NCI-H2107 treated with DMSO at 0.1 percent for 48 hours (cell line): ENCODE measurements at regions not wholly inside any gene's neighbourhood (a gene's known extent, or its start where the extent isn't known, plus 50 kb on each side); places are given as distances from the start of the nearest gene placed in this dataset.
"Not testable (repeated sequence)": the region's sequence is repeated elsewhere in the genome, so short reads cannot be mapped to it uniquely, and the experiment has no call there.

ENCODE experiments used
- DNase-seq: peaks from one replicate; lab custom pipeline; 2025; ENCODE audit not compliant: unreplicated experiment; lab: John Stamatoyannopoulos, UW

DNA sequence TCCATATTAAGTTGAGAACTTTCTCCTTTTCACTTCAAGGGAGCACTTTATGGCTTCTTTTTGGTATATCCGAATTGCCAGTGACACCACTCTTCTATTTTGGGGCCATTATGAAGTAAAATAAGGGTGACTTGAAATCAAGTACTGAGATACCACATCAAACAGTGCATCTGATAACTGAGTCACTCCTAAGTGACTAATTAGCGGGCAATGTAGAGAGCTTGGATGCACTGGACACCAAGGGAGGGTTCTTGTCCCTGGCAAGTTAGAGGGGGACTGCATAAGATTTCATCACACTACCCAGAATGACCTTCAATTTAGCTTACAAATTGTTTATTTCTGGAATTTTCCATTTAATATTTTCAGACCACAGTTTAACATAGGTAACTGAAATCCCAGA lies 813.9 kb upstream of the CDH10 start:
- DNase-seq = no peak

DNA sequence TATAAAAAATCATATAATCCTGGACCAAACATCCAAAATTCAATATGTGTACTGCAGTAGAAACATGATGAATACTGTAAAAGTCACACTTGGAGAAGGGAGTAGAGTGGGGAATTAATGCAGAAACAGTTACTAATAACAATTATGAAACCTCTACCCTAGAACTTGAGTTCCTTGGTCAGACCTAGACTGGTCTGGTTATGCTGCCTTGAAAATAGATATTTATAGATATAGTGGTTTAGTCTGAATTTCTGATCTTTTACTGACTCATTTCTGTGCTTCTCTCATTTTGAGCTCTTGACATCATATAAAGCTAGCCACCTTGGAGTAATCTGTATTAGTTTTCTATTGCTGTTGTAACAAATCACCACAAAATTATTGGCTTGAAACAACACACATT lies 808.7 kb upstream of the CDH10 start:
- no peak for DNase-seq

DNA sequence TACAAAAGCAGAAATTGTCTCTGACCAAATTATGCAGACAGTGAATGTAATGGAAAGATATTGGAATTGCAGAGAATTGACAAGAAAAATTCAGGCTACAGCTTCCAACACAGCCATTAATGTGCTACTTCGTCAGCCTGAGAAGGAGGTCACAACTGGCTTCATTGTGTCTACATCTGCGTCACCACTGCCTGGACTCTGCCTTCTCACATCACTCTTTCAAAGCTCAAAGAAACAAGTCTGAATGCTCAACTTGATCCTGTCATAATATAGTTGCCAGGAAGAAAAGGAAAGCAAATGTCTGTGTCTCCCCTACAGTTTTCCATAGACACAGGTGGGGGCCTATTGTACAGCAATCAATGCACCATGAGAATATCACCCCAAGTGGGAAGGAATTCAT lies 806.5 kb upstream of the CDH10 start:
- DNase-seq = no peak

DNA sequence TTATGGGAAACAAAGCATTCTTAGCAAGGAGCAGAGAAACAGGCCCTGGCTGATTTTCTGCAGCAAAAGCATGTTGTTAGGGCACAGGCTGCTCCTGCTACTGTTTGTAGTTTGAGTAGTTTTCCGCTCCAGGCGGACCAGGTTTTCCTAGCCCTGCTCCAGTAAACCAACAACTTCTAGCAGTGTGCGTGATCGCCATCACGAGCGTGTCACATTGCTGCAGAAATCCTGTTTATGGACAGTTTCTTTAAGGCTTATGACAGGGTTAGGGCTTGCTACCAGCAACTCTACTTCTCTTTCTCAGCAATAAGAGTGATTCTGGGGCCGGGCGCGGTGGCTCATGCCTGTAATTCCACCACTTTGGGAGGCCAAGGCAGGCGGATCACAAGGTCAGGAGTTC lies 803.9 kb upstream of the CDH10 start:
- DNase-seq = no peak

DNA sequence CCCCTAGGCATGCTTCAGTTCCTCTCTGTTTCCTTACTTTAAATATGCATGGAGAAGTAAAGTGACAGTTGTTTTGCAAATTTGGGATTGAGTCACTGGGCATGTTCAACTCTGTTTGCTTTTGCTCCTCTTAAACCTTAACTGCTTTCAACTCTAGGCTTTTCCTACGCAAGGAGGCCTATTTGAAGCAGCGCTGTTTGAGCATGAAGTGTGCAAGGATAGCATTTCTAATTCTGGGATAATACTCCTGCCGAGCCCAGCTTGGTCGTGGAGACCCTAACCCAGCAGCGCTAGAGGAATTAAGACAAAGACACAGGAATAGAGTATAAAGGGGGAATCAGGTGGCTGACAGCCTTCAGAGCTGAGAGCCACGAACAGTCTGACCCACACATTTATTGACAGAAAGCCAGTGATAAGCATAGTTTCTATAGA lies 803.4 kb upstream of the CDH10 start:
- no peak for DNase-seq

DNA sequence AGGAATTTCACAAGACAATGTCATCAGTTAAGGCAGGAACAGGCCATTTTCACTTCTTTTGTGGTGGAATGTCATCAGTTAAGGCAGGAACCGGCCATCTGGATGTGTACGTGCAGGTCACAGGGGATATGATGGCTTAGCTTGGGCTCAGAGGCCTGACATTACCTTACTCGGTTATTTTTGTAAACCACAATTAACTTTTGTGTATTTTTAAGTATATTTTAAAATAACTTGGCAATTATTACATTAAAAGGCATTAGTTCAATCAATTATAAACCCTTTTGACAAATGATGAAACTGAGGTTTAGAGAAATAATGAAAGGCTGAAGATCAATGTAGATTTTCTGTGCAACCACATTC lies 801.3 kb upstream of the CDH10 start:
- not testable (repeated sequence) for DNase-seq

DNA sequence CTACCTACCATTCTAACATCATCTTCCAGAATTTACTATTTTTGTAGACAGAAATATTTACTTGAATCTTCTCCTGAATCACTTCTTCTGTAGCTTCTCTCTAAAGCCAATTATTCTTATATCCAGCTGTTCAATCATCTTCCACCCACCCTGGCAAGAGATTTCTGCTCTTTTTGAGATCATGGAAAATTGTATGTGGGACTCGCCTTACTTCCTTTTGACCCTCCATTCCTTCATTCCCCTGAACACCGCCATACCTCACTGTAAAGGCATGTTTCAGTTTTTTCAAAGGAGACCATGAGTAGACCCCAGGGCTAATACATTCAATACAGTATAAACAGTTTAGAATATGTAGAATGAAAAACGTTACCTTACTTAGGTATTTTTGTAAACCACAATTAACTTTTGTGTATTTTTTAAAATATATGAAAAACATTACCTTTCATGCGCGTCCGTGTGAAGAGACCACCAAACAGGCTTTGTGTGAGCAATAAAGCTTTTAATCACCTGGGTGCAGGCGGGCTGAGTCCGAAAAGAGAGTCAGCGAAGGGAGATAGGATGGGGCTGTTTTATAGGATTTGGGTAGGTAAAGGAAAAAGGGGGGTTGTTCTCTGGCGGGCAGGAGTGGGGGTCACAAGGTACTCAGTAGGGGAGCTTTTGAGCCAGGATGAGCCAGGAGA lies 800.7 kb upstream of the CDH10 start:
- DNase-seq = not testable (repeated sequence)

DNA sequence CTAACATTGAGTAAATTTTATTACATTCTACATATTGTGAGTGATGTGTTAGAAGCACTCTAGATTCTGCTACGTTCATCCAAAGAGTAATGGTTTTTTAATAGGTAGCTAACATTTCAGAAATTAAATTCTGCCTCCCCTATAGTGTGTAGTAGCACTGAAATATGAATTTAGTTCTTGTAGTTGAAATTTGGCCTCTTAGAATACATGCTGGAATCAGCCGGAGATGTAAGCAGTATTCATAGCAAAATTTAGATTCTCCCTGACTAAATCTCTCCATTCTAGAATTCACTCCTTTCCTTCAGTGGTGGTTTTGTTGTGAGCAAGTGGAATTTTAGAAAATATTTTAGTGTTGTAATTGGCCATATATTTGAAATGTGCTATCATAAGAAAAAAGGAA lies 799.9 kb upstream of the CDH10 start:
- DNase-seq = no peak

DNA sequence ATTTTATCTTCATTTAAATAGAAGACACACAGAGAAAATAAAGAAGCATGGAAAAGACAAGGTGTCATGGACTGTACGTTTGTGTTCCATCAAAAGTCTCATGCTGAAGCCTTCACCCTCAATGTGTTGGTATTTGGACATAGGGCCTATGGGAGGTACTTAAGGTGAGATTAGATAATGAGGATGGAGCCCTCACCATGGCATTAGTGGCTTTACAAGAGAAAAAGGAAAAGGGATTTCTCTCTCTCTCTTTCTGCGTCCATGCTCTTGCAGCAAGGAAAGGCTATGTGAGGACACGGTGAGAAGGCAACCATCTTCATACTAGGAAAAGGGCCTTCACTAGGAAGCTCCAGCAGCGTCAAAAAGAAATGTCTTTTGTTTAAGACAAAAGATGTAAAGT lies 797.0 kb upstream of the CDH10 start:
- no peak for DNase-seq

DNA sequence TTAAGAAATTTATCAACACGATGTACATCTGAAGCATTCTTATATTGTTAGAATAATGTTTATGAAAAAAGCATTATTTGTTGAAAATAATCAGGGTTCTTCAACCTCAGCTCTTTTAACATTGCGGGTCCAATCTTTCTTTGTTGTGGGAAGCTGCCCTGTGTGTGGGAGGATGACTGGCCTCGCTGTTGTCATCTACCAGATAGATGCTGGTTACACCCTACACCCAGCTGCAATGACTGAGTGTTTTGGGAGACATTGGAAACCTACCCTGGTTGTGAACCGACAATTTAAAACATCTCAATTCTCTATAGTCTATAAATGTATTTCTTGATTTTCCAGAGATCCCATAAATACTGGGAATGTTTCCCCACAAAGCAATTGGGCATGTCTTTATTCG lies 794.2 kb upstream of the CDH10 start:
- no peak for DNase-seq

DNA sequence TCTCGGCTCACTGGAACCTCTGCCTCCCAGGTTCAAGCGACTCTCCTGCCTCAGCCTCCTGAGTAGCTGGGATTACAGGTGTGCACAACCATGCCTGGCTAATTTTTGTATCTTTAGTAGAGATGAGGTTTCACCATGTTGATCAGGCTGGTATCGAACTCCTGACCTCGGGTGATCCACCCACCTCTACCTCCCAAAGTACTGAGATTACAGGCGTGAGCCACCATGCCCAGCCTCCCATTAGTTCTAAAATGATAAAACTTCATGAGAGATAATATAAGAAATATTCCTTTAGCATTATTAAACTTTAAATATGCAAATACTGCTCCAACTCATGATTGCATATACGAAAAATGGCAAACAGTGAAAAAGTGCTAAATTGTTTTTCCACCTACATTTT lies 793.6 kb upstream of the CDH10 start:
- DNase-seq = not testable (repeated sequence)

DNA sequence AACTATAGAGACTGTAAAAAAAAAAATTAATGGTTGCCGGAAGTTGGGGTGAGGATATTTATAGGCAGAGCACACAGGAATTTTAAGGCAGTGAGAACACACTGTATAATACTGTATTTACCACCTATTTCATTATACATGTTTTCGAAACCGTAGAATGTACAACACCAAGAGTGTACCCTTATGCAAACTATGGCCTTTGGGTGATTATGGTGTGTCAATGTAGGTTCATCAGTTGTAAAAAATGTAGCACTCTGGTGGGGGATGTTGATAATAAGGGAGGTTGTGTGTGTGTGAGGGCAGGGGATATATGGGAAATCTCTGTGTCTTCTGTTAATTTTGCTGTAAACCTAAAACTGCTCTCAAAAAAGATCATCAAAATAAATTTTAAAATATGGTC lies 791.7 kb upstream of the CDH10 start:
- DNase-seq = no peak

DNA sequence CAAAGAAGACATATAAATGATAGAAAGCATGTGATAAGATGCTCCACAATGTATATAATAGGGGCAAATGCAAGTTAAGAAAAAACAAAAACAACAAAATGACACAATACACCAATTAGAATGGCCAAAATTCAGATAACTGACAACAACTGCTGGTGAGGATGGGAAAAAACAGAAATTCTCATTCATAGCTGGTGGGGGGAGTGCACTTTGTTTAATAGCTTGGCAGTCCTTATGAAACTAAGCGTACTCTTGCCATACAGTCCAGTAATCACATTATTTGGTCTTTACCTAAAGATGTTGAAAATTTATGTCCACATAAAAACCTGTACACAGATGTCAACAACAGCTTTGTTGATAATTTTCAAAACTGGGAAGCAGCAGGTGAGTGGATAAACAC lies 791.1 kb upstream of the CDH10 start:
- DNase-seq = no peak

DNA sequence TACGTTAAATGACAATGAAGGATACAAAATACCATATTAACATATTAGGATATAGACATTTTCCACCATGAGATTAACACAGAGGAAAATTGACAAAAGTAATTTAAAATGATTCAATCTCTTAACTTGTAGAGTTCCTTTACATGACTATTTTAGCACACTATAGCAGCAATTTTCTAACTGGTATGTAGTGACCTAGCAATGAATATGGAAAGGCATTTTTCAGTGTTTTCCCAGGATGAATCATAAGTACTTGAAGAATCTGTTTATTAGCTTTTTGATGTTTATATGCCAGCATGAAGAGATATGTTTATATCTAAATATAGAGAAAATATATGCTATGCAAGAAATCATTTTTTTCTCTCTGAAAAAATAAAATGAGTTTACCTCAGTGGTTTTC lies 782.5 kb upstream of the CDH10 start:
- no peak for DNase-seq

DNA sequence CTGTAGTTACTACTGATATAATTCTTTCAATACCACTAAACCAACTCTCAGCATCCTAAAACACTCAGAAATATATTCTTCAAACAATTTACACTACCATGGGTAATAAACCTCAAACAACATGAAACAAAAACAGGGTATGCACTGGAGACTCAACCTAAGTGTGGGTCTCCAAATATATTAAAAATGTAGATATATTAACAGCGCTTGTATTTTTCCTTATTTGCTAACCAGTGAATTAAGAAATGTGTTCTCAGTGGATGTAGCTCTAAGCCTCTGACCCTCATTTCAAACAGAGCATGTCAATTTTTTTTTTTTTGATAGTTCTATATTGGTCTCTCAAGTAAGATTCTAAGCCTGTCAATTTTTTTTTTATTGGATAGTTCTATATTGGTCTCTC lies 778.5 kb upstream of the CDH10 start:
- no peak for DNase-seq

DNA sequence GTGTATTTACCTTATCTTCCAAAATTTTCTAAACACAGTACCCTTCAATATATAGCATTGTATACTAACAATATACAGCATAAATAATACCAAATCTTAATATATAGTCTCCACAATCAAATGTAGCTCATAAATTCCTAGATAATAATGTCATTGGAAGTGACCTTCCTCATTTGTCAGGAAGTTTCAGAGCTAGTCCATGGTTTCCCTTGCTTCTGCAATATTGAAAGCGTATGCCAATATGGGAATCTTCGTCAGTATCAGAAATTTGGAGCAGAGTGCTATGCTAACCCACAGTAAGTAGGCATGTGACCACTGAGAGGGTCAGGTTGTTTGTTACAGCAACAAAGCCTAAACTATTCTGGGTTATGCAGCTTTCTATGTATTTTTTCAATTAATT lies 774.9 kb upstream of the CDH10 start:
- DNase-seq = no peak

DNA sequence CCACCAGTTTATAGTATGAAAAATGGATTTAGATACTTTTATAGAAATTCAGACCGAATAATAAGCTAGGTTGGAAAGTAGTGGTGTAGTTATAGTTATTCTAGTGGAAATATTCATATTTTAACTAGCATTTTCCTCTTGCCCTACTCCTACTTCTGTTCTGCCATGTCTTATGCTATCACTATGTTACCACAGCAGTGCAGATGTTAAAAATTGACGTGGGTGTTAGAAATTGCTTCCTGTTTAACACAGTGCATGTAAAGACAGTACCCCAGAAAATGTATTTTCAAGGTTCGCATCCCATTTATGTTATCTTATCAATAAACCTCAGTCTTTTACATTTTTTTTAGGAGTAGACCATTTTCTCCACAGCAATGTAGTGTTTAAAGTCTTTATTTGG lies 774.2 kb upstream of the CDH10 start:
- DNase-seq = no peak

DNA sequence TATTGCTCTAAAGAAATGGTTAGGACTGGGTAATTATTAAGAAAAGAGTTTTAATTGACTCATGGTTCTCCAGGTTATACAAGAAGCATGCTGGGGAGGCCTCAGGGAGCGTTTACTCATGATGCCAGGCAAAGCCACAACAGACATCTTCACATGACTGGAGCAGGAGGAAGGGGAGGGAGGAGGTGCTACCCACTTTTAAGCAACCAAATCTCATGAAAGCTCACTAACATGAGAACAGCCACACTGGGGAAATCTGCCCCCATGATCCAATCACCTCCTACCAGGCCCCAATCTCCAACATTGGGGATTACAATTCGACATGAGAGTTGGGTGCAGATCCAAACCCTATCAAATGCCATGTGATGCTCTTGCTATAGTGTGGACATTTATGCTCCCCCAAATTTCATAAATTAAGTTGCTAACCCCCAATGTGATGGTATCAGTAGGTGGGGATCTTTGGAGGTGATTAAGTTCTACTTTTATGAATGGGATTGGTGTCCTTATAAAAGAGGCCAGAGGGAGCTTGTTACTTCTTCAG lies 773.6 kb upstream of the CDH10 start:
- DNase-seq = no peak

DNA sequence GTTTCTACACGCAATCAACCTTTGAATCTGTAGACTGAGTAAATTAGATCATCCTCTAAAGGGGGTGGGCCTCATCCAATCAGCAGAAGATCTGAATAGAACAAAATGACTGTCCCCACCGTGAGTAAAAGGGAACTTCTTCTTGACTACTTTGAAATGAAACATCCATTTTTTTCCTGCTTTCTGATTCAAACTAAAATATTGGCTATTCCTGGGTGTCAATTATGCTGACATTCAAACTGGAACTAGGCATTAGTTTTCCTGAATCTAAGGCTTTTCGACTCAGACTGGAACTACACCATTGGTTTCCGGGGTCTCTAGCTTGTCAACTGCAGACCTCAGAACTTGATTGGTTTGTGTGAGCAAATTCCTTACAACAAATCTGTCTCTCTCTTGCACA lies 772.2 kb upstream of the CDH10 start:
- no peak for DNase-seq

DNA sequence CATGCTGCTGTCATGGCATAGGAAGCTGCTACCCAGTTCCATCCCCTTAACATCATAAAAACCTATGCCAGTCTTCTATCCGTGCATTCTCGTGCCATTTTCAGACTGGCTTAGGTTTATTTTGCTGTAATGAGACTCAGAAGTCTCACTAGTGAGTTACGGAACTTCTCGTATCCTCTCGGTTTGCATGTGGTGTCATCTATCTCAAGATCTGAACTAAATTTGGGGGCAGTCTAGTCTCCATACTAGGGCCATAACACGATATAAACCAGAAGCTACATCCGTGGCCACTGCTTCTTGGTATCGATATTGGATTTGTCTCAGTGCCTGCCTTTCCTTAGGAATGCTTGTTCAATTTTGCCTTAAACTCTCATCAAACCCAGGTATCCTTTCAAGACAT lies 771.2 kb upstream of the CDH10 start:
- DNase-seq = no peak

DNA sequence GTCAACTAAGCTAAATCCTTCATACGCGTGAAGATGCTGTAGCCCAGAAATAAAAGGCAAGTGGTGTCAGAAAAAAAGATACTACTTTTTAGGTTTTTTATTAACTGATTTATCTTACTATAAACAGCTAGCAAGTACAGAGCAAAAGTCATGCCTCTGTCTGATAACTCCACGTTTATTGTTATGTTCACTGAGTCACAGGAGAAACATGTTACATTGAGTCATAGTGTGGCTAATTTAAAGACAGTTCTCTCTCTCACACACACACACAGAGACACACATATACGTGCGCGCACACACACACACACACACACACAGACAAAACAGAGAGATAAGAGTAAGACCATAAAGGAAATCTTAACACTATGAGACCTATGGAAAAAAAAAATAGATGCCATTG lies 770.0 kb upstream of the CDH10 start:
- DNase-seq = no peak

DNA sequence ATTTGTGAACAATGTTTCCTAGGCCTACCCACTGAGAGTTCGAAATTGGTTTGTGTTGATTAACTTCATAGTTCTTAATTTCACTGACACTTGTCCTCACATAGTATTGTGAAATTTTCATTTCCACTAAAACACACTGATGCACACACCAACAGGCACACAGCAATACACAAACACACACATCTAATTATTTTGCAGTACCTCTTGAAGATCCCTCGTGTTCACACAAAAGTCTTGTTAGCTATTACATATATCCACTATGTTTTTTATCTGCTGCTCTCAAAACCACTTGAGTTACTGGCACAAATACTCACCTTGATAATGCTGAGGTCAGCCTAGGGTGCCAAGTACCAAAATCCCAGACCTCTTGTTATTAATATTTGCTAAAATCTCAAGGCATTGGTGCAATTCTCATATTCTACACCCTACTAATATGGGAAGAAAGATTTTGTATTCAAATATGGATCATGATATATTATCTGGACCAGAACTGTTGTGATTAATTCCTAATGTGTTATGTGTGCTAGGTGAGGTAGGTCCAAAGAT lies 767.4 kb upstream of the CDH10 start:
- no peak for DNase-seq

DNA sequence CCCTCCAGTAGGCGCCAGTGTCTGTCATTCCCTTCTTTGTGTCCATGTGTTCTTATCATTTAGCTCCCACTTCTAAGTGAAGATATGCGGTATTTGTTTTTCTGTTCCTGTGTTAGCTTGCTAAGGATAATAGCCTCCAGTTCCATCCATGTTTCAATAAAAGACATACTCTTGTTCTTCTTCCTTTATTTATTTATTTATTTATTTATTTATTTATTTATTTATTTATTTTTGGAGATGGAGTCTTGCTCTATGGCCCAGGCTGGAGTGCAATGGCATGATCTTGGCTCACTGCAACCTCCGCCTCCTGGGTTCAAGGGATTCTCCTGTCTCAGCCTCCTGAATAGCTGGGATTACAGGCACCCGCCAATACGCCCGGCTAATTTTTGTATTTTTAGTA lies 762.6 kb upstream of the CDH10 start:
- DNase-seq = not testable (repeated sequence)
